Stimulated activated CD4-positive, alpha-beta T cell treated with anti-CD3 and anti-CD28 coated beads, Interleukin-2, amount 100 ng/mL, for 24 hours (primary cell): ENCODE measurements at regions not wholly inside any gene's neighbourhood (a gene's known extent, or its start where the extent isn't known, plus 50 kb on each side); places are given as distances from the start of the nearest gene placed in this dataset.
"Not testable (repeated sequence)": the region's sequence is repeated elsewhere in the genome, so short reads cannot be mapped to it uniquely, and the experiment has no call there.

Experiments used
- DNase-seq, 2 donors: peaks; one replicate each; pipeline ENCODE4 v3.0.0-alpha.2; 2020

- DNase-seq = no peak
These were observed 139.6 kb downstream of the FOXD2 start for GRCh38 chr1:47577303-47578025.

GRCh38 chr1:47578026-47578720 lies 140.3 kb downstream of the FOXD2 start:
- no peak for DNase-seq

GRCh38 chr1:47578721-47579419 lies 141.0 kb downstream of the FOXD2 start:
- no peak for DNase-seq

DNA sequence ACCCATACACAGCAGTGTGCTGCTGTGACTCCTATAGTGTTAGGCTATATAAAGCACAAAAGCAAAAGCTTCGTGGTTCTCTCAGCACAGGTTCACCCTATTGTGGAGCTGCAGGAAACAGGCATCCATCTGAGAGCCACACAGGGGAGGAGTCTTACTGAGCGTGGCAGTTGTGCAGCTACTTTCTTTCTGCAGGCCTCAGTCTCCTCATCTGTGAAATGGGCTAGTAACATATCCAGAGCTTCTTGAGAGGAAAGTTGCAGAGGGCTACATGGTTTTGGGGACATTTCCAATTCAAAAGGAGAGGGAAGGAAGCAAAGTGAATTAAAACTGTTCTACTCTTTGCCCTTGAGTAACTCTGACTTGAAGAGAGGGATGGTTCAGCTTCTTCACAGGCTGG lies 142.0 kb downstream of the FOXD2 start:
- DNase-seq = no peak

GRCh38 chr1:47580451-47580995 lies 142.7 kb downstream of the FOXD2 start:
- DNase-seq = no peak

GRCh38 chr1:47582891-47583608 lies 145.2 kb downstream of the FOXD2 start:
- no peak for DNase-seq

DNA sequence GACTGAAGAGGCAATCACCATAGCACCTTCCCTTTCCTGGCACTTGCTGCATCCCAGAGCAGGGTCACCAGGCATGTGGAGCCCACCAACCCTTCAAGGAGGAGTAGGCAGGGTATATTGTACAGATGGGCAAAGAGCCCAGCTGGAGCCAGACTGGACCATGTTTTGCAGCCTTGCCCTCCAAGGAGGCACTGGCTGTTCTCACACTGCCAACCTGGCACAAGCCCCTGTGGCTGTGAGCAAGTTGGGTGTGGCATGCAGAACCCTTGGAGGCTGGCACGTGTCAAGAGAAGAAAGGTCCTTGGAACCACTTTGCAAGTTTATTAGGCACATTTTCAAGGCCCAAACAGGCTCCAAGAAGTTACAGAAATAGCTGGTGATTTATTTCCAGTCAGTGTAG lies 146.4 kb downstream of the FOXD2 start:
- no peak for DNase-seq

- no peak for DNase-seq
These were observed 147.5 kb downstream of the FOXD2 start for GRCh38 chr1:47585141-47585902.

GRCh38 chr1:47587891-47588582 lies 150.2 kb downstream of the FOXD2 start:
- no peak for DNase-seq

- no peak for DNase-seq
These were observed 152.8 kb downstream of the FOXD2 start for GRCh38 chr1:47590523-47591225.

DNA sequence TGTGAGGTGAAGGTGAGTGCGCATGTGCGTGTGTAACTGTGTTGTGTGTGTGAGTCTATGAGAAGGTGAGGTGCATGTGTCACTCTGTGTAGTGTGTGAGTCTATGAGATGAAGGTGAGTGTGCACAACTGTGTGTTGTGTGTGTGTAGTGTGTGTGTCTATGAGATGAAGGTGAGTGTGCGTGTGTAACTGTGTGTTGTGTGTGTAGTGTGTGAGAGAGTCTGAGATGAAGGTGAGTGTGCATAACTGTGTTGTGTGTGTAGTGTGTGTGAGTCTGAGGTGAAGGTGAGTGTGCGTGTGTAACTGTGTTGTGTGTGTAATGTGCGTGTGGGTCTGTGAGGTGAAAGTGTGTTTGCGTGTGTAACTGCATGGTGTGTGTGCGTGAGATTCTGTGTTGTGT lies 154.0 kb downstream of the FOXD2 start:
- no peak for DNase-seq

GRCh38 chr1:47592296-47593012 lies 154.6 kb downstream of the FOXD2 start:
- DNase-seq = no peak

DNA sequence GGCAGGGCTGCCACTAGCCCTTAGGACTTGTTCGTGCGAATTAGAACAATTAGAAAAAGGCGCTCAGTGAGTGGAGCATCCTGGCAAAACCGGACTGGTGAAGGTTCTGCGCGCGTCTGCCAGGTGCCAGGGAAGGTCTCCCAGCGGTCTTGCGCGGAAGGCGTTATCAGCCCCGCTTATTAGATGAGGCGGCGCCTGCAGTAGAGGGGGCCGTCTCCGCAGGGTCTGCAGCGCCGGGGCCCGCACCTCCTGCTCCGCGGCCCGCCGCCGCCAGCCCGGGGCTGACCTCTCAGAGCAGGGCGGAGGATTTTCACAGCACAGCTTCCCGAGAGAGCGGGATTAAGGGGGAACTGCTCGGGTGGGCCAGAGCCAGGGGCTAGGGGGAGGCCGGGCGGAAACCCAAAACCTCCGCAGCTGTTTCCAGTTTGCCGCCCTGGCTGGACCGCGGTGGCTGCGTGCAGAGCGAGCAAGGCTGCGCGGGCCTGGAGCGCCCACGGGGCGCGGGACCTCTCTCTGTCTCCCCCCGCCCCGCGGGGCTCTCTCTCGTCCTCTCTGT lies 155.2 kb downstream of the FOXD2 start:
- DNase-seq = no peak

DNA sequence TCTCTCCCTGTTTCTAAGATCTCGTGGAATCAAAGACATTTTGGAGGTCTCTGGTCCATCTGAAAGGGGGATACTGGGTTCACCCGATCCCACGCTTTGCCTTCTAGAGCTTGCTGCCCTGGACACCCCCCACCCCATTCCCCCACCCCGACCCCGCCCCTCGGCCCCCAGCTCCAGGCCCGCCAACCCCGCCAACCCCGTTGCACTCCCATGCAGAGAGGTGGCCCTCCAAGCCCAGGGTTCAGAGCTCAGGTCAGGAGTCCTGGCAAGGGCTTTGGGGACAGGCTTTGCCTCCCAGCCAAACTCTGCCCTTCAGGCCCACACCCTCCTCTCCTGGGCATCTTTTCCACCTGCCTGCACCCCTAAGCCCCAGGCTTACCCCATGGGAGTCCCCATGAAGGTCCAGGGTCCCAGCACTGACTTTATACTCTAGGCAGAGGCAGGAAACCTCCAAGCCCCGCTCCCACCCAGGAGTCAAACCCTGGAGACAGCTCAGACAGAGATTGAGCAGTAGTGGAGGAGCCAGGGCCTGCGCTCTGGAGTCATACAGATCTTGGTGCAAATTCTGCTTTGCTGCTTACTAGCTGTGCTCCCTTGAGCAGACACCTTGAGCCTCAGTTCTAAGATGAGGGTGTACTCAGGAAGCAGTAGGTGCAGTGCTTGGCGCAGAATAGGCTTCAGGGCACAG lies 155.9 kb downstream of the FOXD2 start:
- no peak for DNase-seq

- DNase-seq = no peak
These were observed 156.8 kb downstream of the FOXD2 start for GRCh38 chr1:47594627-47595026.

- DNase-seq = no peak
These were observed 158.5 kb downstream of the FOXD2 start for GRCh38 chr1:47596328-47596727.

GRCh38 chr1:47598357-47598756 lies 160.5 kb downstream of the FOXD2 start:
- DNase-seq = no peak

GRCh38 chr1:47599777-47600176 lies 161.9 kb downstream of the FOXD2 start:
- DNase-seq = no peak

DNA sequence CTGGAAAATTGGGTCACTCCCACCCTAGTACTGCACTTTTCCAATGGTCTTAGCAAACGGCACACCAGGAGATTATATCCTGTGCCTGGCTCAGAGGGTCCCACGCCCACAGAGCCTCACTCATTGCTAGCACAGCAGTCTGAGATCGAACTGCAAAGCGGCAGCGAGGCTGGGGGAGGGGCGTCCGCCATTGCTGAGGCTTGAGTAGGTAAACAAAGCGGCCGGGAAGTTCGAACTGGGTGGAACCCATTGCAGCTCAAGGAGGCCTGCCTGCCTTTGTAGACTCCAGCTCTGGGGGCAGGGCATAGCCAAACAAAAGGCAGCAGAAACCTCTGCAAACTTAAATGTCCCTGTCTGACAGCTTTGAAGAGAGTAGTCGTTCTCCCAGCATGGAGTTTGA lies 164.6 kb downstream of the FOXD2 start:
- DNase-seq = not testable (repeated sequence)
